ENCODE measurements at regions not wholly inside any gene's neighbourhood (a gene's known extent, or its start where the extent isn't known, plus 50 kb on each side); places are given as distances from the start of the nearest gene placed in this dataset.

- no peak overlapping the region for H2AFZ ChIP-seq (ENCODE audit: low read depth, low read length)
Measured at GRCh38 chr2:145329971-145330370, 810.1 kb upstream of the ZEB2 start.

GRCh38 chr2:145325485-145325884 is 805.6 kb upstream of the ZEB2 start:
- no peak overlapping the region for H3K27ac Mint-ChIP-seq (ENCODE audit: unreplicated experiment)
- no peak for FAIRE-seq

More at GRCh38 chr2:145329971-145330370, 810.1 kb upstream of the ZEB2 start:
- Mint-ChIP-seq H3K4me1 (ENCODE audit: low read depth, unreplicated experiment) (no peaks in the 10 kb centered on the region), H3K36me3 (ENCODE audit: low read depth, unreplicated experiment) (no peaks in the 10 kb centered on the region), H3K4me3 (ENCODE audit: unreplicated experiment) (no peak overlapping the region), H3K27ac (ENCODE audit: unreplicated experiment) (no peak overlapping the region), H3K27me3 (ENCODE audit: low read depth, unreplicated experiment) (no peaks in the 10 kb centered on the region), H3K9me3 (ENCODE audit: unreplicated experiment) (peaks cover 2% of the 10 kb centered on the region)
- Histone ChIP-seq H3K4me1 (ENCODE audit: insufficient read depth, low read length) (no peaks in the 10 kb centered on the region), H3K4me3 (ENCODE audit: insufficient read depth, low read depth, low read length) (no peak overlapping the region), H3K36me3 (ENCODE audit: insufficient read depth, low read length) (no peaks in the 10 kb centered on the region), H3K9ac (ENCODE audit: low read length) (no peak overlapping the region), H3K27ac (ENCODE audit: low read depth, low read length) (no peak overlapping the region), H3K9me3 (ENCODE audit: insufficient read depth, low read depth, low read length) (no peaks in the 10 kb centered on the region), H3K4me2 (ENCODE audit: low read length) (no peak overlapping the region), H3K79me2 (ENCODE audit: insufficient read depth, low read length) (no peaks in the 10 kb centered on the region), H4K20me1 (ENCODE audit: insufficient read depth, low read length) (no peaks in the 10 kb centered on the region), H3K27me3 (ENCODE audit: insufficient read depth, low read length) (no peaks in the 10 kb centered on the region)
- peak; percentile 5 for FAIRE-seq
- TF ChIP-seq CTCF (IDR thresholded peaks at IDR 0.05; ENCODE audit: insufficient read depth, low read depth, low read length) (no peak), EZH2 (IDR thresholded peaks at IDR 0.05; ENCODE audit: insufficient read depth, low read length) (no peak)
- DNase-seq (ENCODE audit: low read depth) = no peak

More at GRCh38 chr2:145325485-145325884, 805.6 kb upstream of the ZEB2 start:
- no peak overlapping the region for H3K4me3 Mint-ChIP-seq (ENCODE audit: unreplicated experiment)
- no peaks in the 10 kb centered on the region for H3K9me3 ChIP-seq (ENCODE audit: insufficient read depth, low read depth, low read length)
- DNase-seq (ENCODE audit: low read depth) = no peak
- no peak overlapping the region for H3K27ac ChIP-seq (ENCODE audit: low read depth, low read length)
- no peaks in the 10 kb centered on the region for H4K20me1 ChIP-seq (ENCODE audit: insufficient read depth, low read length)
- no peaks in the 10 kb centered on the region for H3K27me3 Mint-ChIP-seq (ENCODE audit: low read depth, unreplicated experiment)
- no peak overlapping the region for H3K4me3 ChIP-seq (ENCODE audit: insufficient read depth, low read depth, low read length)
- peaks cover 12% of the 10 kb centered on the region for H3K4me1 Mint-ChIP-seq (ENCODE audit: low read depth, unreplicated experiment)
- no peaks in the 10 kb centered on the region for H3K27me3 ChIP-seq (ENCODE audit: insufficient read depth, low read length)
- H3K36me3 ChIP-seq (ENCODE audit: insufficient read depth, low read length) = no peaks in the 10 kb centered on the region
- H3K4me1 ChIP-seq (ENCODE audit: insufficient read depth, low read length) = no peaks in the 10 kb centered on the region
- no peak overlapping the region for H3K4me2 ChIP-seq (ENCODE audit: low read length)
- no peaks in the 10 kb centered on the region for H3K79me2 ChIP-seq (ENCODE audit: insufficient read depth, low read length)
- TF ChIP-seq EZH2 (IDR thresholded peaks at IDR 0.05; ENCODE audit: insufficient read depth, low read length) = no peak
- TF ChIP-seq CTCF (IDR thresholded peaks at IDR 0.05; ENCODE audit: insufficient read depth, low read depth, low read length) = no peak
- no peak overlapping the region for H3K9ac ChIP-seq (ENCODE audit: low read length)
- peaks cover 2% of the 10 kb centered on the region for H3K9me3 Mint-ChIP-seq (ENCODE audit: unreplicated experiment)
- no peaks in the 10 kb centered on the region for H3K36me3 Mint-ChIP-seq (ENCODE audit: low read depth, unreplicated experiment)
- H2AFZ ChIP-seq (ENCODE audit: low read depth, low read length) = no peak overlapping the region

All from astrocyte (in vitro differentiated cells and primary cell).